ENCODE measurements at regions not wholly inside any gene's neighbourhood (a gene's known extent, or its start where the extent isn't known, plus 50 kb on each side); places are given as distances from the start of the nearest gene placed in this dataset.
A peak's percentile ranks its signal among the peaks of the same experiment; 100 is the strongest.
"Not testable (repeated sequence)": the region's sequence is repeated elsewhere in the genome, so short reads cannot be mapped to it uniquely, and the experiment has no call there.

DNA sequence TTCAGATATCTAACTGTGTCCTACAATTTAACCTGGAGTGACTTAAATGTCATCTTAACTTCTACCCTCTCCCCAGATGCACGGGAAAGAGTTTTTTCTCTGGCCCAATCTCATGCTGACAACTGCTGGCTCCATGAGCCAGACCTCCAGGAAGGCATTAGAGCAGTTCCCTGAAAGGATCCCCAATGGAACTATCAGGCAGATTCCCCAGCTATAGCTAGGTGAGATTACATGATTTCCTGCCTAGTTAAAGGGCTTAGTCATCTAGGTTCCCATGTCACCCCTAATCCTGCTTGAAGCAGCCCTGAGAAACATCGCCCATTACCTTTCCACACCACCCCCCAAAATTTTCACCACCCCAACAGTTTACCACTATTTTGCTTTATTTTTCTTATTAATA lies 373.5 kb upstream of the TRPC7 start:
- no peak for DNase-seq

DNA sequence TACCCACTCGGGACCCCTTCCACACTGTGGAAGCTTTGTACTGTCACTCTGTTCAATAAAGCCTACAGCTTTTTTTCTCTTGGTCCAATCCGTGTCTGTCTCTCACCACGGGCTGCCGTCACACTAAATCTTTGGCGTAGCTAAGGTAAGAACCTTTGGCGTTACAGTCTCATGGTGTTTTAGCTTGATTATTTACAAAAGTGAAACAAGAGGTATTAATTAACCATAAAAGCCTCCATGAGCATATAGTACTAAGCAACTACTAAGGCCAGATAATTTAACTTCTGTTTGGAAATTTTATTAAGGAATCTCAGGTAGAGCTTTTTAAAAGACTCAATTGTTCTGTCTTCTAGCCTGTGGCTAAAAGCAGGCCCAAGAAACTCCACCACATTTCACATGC lies 370.7 kb upstream of the TRPC7 start:
- no peak for DNase-seq

DNA sequence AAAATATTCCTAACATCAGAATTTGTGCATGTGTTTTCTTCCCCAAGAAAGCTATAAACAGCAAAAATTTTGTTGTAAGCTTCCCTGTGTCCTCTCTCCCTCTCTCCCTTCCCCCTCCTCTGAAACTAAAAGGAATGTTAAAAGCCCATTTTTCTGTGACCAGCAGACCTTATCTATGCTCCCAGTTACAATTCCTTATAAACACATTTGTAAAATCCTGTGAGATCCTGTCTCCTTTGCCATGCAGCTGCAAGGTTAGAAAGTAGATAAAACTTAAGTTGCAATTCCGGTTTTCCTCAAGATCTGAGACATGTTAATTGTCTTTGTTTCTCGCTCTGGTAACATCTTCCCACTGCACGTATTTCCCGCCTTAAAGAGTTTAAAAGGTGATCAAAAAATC lies 370.3 kb upstream of the TRPC7 start:
- not testable (repeated sequence) for DNase-seq

DNA sequence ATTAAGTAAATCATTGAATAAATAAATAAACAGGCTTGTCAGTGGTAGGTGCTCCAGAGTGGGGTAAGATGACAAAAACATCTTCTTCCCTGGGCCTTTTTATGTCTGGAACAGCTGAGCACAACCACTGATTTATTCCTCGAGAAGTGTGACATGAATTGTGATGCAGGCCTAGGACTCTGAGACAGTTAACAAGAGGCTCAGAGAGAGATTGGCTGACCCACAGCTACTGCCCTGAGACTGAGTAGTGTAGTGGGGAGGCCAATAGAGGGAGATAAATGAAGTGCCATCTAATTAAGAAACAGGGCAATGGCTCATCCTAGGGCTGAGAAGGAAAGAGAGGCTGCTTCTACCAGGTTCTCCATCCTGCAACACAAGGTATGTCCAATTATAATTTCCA lies 369.3 kb upstream of the TRPC7 start:
- DNase-seq: no peak

DNA sequence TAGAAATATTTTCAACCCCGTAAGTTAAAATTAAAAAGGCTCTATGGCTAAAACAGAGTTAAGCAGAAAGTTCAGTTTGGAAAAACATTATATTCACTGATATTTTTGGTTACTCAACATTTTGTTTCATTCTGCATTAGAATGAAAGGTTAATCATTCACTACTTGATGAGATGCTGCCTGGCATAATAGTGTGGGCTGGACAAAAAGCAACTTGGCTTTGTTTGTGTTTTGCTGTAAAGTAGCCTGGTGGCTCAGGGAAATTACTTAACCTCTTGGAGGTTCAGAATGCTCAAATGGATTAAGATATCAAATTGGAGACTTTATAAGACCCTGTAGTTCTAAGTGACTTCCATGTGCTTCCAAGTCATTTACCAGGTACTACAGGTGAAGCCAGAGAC lies 367.4 kb upstream of the TRPC7 start:
- no peak for DNase-seq

DNA sequence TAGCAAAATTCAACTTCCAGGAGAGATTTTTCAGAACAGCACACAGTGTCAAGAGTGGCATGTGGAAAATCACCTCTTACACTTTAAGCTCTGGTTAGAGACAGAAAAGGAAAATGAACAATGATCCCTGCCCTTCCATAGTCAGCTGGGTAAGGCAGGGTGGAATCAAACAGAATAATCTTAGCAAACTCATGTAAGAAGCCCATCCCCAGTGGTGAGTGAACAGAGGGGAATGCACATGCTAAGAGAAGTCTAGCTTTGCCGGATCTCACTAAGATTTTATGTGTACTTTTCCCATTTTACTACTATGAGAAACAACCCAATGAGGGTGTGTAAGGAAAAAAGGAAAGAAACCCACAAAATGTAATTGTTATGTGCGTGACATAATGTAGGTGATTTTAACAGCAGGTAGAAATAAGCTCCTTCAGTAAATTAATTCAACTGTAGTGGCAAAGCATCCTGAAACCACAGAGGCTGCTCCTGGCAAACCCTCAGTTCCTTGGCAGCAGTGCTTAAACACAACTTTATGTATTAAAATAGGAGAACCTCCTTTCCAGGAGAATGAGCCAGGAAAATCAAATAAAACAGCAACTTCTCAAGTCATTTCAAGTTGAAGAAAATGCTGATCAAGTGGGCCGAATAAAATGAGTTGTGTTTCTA lies 366.0 kb upstream of the TRPC7 start:
- no peak for DNase-seq

DNA sequence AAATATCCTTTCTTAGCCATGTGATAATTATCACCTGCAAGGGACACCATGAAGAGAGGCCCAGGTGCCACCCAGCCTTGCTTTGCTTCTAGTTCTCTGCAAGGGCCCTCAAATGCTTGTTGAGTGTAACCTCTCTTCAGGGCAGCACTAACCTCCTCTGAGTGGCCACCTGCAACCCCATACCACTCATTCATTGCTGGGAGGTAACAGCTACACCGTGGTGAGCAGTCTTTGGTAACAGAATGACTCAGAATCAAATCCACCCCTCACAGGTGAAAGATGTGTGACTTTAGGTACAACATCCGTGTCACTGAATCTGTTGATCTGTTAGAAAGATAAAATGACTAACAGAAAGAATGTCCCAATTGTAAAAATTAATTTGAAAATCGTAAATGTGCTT lies 365.1 kb upstream of the TRPC7 start:
- DNase-seq: no peak

DNA sequence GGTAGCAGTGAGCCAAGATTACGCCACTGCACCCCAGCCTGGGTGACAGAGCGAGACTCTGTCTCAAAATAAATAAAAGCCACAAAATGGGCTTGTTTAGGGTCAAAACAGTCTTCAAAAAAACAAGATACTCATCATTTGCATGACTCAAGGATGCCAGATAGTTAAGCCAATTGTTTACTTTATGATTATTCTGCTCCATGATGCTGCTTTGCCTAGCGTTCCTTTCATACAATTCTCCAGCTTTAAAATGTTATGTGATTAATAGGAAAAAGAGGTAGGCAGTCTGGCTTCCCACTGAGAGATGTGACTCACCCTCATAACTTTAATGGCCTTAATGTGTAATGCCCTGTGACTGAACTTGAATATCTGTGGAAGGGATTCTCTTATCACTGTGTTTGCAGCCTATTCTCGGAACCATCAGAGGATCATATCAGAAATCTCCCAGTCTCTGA lies 364.6 kb upstream of the TRPC7 start:
- no peak for DNase-seq

DNA sequence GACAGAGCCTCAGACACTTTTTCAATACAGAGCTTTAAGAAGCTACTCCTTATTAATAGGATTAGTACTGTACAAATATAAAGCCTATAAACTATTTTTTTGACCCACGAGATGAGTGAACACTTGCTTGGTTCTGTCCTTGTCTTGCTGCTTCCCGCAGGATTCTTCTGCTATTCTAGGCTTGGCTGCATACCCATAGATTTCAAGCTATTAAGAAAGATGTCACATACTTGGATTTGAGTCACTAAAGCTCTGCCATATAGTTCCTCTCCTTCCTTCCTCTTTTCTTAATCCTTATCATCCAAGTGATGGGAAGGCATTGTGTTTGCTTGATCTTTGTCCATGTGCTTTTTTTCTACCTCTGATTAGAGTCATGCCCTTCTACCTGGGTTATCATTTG lies 361.2 kb upstream of the TRPC7 start:
- no peak for DNase-seq

DNA sequence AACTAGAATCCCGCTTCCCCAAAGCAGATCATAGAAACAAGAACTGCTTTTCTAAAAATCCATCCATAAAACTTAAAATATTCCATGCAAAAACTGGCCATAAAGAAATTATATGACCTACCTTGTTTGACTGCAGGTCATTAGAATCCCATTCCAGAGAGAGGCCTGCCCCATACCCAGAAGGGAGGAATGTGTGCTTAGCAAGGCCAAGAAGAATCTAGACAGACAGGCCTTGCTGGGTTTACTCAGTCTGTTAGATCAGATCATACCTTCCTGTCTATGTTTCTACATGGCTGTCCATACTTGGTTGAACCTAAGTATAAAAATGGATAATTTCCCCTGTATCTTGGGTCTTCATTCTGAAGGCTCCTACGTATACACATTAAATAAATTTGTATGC lies 358.8 kb upstream of the TRPC7 start:
- DNase-seq: no peak

DNA sequence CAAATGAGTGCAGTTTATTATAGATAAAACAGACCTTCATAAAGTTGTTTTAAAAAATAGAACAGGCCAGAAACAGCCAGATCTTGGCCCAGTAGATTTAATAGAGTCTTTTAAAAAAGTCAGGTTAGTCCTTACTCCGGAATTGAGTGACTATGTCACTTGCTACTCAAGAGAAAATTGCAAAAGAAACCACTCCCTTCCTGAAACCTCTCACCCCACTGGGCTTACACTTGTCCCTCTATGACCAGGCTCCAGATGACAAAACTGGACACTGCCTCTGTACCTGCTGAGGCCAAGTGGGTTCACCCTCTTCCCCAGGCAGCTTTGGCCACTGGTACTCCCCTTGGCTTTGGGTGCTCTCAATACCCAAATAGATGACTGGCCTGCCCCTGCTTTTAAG lies 357.2 kb upstream of the TRPC7 start:
- DNase-seq: no peak

DNA sequence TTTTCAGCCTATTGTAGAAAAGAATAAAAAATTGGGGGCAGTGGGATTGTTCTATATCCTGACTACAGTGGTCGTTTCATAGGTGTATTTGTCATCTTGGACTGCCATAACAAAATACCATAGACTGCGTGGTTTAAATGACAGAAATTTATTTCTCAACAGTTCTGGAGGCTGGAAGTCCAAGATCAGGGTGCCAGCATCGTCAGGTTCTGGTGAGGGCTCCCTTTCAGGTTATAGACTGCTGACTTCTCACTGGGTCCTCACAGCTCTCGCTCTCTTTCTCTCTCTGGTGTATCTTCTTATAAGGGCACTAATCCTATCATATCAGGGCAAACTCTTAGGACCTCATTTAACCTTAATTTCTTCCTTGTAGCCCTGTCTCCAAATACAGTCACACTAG lies 356.7 kb upstream of the TRPC7 start:
- DNase-seq: no peak

DNA sequence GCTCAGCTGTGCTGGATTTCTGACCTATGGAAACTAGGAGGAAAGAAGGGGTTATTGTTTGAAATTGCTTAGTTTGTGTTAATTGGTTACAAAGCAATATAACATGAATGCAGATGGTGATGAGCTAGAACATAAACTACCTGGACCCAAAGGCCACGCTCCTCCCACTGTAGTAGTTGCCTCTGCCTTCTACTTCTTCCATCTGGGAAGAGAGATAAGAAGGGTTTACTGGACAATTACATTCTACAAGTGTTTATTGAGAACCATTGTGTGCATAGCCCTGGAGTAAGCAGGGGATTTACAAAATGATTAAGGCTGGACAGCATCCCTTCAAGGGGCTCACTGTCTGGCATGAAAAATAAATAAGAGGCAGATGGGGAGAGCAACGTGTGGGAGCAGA lies 355.3 kb upstream of the TRPC7 start:
- DNase-seq: no peak

DNA sequence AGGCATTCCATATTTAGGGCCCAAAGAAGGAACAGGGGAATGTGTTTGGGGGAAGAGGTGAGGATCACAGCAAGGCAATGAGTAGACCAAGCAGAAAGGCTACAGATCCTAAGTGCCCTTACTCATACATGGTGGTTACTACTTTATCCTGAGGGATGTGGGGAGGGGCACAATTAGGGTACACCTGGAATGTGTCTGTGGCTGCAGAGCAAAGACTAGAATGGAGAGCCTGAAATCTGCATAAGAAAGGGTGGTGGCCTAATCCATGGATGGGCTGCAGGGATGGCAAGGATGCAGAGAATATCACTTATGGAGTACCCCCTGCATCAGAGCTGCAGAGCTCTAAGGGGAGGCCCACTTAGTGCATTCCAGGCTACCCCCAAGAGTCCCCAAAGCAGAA lies 352.6 kb upstream of the TRPC7 start:
- no peak for DNase-seq

DNA sequence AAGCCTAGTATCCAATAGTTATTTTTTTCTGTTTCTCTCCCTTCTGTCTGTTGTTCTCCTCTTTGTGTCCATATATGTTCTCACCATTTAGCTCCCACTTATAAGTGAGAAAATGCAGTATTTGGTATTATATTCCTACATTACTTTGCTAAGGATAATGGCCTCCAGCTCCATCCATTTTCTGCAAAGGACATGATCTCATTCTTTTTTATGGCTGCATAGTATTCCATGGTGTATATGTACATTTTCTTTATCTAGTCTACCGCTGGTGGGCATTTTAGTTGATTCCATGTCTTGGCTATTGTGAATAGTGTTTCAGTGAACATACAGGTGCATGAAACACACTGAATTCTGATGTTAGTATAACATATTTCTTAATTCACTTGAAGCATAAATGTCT lies 348.9 kb upstream of the TRPC7 start:
- no peak for DNase-seq

DNA sequence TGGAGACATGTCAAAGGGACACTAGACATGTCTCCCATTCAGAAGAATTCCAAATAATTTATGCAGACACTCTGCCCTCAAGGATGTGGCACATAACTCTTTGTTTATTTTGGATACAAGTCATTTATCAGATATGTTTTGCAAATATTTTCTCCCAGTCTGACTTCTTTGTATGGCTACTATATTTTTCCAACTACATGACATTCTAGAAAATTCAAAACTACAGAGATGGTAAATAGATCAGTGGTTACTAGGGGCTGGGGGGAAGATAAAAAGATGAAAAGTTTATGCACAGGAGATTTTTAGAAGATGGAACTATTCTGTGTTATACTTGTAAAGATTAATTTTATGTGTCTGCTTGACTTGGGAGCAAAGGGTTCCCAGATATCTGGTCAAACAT lies 347.3 kb upstream of the TRPC7 start:
- DNase-seq: no peak

DNA sequence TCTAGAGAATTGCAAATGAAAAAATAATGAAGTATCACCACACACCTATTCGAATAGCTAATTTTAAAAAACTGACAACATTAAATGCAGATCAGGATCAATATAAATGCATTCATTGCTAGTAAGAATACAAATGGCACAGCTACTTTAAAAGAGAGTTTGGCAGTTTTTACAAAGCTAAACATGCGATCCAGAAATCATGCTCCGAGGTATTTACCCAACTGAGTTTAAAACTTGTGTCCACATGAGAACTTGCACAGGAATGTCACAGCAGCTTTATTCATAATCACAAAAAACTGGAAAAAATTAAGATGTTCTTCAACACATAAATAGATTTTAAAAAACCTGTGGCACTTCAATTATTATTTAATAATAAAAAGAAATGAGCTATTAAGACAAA lies 345.5 kb upstream of the TRPC7 start:
- DNase-seq: no peak

DNA sequence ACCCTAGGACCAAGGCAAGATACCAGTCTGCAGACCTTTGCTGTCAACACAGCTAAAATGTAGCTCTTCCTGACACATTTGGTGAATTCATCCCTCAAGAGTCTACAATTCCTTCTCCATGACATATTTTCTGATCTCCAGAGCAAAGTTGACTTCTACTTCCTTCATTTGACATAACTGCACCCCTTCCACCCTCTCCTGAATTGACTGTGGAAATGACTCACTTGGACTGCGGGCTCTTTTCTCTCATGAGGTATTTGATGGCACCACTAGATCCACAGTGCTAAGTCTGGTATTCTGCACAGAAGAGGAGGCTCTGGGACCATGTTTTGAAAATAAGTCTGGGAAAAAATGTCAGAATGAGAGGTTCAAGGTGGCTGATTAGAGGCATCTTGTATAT lies 338.4 kb upstream of the TRPC7 start:
- DNase-seq: no peak

DNA sequence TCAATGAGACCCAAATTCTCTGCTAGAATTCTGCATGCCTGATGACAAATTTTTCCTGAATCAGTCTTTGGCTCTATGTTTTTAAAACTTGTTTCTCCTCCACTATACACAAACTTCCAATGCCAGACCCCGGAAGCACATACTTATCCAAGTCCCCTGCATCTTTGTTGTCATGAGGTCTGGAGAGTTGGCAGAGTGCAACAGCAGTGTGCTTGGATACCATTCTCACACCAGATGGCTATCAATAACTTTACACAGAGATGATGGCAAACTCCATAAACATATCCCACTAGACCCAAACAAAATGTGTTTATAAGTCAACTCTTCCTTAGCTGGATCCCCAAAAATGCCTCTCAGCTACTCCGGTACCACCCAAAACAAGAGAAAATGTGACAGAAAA lies 337.7 kb upstream of the TRPC7 start:
- DNase-seq: no peak

DNA sequence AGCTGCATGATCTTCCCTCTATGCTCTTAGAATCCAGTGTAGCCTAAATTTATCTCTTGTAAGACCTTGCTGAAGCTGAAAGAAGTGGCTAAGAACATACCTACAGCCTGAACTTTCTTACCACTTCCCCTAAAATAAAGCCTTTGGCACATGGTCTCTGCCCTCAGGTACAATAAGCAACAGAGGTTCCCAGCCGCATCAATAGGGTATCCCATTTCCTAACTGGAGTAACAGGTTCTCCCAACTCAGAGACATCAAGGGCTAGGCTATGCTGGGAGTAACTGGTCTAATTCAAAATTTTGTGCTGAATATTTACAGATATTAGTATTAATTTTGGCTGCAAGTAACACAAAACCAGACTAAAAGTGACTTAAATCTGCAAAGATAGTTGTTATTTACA lies 335.8 kb upstream of the TRPC7 start:
- no peak for DNase-seq

DNA sequence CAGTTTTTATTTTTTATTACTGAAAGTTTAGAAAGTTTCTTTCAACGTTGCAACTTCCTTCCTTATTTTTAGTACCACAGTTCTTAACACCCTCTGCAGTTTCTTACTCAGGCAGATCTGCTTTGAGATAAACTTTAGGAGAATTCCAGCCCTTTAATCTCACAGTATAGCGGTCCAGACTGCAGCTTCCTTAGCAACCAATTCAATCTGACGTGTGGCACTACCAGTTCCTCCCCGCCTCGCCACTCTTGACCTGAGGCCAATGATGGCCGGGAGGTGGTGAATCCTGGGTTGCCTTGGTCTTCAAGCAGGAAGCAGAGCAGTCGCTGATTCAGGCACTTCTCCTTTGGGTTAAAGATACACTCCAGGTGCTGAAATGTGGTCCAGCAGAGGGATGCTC lies 334.3 kb upstream of the TRPC7 start:
- DNase-seq: peak in 1 of 2 donors; percentile 69

DNA sequence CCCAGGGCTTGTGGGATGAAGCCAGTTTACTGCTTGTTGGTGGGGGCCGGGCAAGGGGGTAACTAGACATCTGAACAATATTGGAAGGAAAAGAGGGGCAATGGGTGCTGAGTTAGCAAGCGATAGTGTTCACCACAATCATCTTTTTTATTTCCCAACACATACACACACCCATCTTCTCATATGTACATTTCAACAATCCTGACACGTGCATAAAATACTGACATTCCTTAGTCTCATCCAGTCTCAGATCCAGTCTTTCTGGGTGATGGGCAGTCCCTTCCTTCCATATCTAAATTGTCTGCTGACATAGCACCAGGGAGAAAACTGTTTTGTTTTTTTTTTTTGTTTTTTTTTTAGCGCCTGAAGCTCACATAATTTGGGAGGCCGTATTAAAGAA lies 333.6 kb upstream of the TRPC7 start:
- DNase-seq: no peak

DNA sequence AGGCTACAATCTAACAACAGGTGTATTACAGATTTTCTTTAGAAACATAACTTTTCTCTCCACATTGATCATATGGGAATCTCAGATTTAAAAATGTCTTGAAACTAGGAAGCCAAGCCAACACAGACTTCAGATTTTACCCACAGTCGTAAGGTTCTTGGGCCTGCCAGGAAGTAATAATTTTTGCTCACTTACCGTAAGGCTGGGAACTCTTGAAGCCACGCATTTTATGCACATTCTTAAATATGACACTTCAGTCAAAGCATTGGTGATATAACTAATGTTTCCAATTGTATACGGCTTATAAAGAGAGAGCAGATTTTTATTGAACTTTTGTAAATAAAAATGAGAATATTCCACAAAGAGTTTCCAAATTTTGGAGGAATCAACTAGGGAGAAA lies 328.9 kb upstream of the TRPC7 start:
- DNase-seq: no peak

DNA sequence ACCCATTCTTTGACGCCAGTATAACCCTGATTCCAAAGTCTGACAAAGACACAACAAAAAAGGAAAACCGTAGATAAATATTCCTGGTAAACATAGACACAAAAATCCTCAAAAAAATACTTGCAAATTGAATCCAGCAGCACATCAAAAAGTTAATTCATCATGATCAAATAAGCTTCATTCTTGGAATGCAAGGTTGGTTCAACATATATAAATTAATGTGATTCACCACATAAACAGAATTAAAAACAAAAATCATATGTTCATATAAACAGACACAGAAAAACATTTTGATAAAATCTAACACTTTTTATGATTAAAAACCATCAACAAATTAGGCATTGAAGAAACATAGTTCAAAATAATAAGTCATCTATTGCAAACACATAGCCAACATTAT lies 324.2 kb upstream of the TRPC7 start:
- no peak for DNase-seq

DNA sequence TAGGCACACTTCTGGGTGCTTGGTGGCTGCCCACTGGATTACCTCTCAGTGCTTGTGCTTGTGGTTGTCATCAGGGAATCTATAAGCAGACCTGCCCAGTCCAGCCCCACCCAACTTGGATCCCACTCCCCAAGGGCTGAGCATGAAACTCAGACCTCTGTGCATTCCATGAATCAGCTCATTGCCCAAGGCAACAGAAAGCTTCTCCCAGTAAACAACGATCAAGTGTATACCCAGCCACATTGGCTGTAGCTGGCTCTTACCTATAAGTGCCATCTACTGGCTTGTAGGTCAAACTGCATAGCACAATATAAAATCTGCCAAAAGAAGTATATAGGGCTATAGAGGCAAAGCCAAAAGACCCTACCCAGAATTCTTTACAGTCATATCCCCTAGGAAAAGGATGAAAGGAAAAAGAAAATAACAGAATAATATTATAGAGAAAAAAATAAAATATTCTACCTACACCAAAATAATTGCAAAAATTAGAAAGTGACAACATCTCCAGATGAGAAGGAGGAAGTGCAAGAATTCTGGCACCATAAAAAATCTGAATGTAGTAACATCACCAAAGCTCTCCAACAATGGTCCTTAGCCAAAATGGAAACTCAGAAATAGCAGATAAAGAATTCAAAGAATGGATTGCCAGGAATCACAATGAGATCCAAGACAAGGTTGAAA lies 321.0 kb upstream of the TRPC7 start:
- no peak for DNase-seq

Data from bone marrow (tissue), 2 donors.